Eye (tissue), 1 donor: ENCODE measurements at regions not wholly inside any gene's neighbourhood (a gene's known extent, or its start where the extent isn't known, plus 50 kb on each side); places are given as distances from the start of the nearest gene placed in this dataset.
"Not testable (repeated sequence)": the region's sequence is repeated elsewhere in the genome, so short reads cannot be mapped to it uniquely, and the experiment has no call there.

ENCODE experiments used
- DNase-seq: peaks from one replicate; pipeline ENCODE4 v3.0.0-alpha.2; 2015

DNA sequence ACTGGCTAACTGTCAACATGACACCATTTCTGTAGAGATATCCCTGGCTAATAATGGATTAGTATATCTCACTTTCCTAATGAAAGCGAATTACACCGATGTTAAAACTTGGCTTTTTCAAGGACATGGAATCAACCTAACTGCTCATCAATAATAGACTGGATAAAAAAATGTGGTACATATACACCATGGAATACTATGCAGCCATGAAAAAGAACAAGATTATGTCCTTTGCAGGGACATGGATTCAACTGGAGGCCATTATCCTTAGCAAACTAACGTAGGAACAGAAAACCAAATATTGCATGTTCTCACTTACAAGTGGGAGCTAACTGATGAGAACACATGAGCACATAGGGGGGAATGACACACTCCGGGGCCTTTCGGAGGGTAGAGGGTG lies 62.6 kb downstream of the ZIC1 start:
- DNase-seq: no peak

DNA sequence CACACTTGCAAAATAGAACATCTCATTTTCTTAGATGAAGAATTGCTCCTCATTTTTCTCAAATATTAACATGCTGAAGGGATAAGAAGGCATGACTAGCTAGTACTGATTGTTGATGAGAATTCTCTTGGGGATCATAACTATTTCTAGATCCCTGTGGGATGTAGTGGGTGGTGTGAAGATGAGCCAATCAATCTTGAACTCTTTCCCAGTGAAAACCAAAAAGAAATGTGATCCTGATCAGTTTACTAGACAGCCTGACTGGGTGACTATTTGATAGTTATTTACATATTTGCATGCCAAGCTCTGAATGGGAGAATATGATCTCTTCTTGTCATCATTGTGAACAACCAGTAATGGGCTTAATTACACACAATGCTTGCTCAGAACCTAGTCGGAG lies 63.7 kb downstream of the ZIC1 start:
- no peak for DNase-seq

DNA sequence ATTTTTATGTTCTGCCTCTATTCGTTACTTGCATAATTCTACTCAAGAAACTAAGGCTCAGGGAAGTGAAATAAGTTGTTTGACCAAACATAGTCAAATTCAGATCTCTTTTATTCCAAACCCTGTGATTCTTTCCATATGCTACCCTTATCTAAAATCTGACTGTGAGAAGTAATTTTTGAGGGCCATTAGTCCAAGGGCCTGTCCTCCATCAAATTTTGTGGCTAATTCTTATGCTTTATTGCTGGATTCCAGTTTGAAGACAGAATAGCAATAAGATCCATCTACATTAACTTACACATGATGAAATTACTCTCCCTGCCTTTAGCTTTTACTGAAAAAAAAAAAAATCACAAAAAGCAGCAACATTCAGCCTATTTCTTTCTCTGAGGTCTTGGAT lies 74.0 kb downstream of the ZIC1 start:
- no peak for DNase-seq

DNA sequence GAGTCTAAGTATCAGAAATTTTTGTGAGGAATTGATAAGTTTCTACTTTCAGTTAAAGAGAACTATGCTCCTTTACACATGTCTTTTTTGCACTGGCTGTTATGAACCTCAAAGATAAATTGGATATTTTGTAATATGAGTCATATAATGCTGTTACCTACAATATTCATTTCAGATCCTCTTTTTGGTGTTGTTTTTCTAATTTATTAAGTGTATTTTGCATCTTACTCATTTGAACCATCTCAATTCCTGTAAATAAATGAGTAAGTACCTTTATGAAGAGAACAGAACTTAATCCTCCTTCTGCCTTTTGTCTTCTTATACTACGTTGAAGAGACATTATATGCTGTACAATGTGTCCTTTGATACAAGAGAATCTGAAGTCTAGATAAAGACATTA lies 74.4 kb downstream of the ZIC1 start:
- no peak for DNase-seq

DNA sequence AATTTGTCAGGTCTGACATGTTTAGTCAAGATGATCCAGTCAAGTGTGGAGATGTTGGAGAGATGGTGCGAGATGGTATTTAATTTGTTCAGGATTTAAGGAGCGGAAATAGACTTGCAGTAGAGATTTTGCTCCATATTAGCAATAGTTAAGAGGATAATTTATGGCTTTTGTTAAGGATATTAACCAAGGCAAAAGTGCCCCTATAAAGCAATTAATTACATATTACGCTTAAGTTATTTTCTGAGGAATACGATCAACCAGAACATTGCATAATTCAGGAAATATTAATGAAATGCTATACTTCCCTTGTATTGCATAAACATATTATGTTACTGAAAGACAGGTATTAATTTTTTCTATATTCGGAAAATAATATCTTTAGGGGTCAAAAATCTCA lies 83.9 kb downstream of the ZIC1 start:
- no peak for DNase-seq

DNA sequence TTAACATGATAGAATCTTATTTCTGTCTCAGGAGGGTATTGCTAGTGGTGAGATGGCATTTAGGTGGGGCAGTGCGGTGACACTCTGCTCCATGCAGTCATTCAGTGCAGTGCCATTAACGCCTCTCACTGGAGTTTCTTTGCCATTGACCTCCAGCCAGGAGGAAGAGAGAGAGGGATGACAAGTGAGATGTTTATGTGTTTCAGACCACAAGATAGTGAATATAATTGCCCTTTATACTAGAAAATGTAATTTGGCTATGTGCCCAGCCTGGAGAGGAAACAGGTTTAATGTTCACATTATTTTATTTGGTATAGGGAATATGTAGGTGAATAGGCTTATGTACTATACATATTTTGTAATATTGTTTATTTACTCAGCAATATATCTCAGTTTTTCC lies 84.5 kb downstream of the ZIC1 start:
- DNase-seq: no peak

DNA sequence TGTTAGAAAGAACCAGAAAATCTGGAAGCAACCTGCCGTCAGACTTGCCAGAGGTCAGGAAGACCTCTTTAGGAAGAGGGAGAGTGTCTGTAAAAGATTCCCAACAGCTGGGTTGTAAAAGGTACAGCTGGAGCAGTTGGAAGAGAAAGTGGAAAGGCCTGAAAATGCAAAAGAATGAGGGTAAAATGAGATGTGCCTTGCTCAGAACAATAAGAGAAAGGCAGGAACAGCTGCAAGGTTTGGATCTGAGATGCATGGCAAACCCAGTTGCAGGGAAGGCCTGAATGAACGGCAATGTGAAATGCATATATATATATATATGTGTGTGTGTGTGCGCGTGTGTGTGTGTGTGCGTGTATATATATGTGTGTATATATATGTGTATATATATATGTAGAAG lies 88.1 kb downstream of the ZIC1 start:
- DNase-seq: peak; percentile 10

DNA sequence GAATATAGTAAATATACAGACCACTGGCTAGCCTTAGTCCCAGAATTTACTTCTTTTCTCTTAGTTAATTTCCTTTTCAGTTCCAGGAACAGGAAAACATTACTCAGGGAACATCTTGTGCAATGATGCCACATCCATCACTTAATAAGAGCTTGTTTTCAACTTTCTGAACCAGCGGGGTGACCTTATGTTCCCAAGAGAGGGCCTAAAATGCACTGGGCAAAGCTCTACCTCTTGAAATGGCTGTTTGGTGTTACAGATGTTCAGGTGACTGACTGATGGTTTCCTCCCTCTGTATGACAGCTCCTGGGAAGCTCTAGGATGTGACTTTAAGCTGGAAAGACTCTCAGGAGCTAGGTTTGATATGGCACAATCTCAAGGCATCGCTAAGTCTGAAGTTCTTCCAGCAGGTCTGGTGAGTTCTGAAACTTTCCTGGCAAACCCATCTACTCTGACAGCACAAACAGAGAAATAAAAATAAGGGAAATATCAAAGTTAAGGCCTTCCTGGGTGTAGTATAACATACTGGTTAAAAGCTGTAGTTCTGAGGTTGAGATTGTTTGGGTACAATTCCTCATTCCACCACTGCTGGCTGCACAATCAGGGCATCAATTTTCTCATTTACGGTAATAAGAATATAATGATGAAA lies 98.6 kb downstream of the ZIC1 start:
- DNase-seq: no peak

DNA sequence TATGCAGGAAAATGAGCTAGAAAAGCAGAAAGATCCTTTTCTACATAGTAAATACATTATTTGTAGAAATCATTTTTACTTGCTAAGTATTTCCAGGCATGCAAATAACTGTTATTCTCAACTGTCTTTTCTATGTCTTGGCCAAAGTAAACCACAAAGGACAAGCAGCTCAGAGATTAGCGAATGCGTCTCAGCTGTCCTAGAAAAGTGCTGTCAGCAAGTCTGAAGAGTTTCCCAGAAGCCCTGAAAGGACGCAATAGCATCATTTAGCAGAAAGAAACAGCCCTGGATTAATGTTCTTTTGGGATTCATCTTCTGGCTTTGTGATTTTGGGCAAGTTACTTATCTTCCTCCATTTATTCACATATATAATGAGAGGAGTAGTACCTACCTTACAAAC lies 100.3 kb downstream of the ZIC1 start:
- no peak for DNase-seq

DNA sequence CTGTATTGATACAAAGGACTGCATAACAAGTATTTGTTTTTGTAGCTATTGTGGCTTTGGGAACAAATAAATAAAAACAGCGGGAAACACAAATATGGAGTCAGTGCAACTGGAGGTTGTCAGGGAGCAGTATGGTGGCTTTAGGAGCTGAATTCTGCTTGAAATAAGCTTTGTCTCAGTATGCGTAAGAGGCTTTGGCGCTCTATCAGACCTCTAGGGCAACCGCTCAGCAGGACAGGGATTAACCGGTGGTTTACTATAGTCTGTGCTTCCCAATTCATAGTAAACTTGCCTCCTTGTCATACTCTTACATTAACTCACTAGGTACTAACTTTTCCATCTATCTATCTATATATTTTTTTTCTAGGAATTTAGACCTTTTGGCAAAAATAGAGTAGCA lies 104.6 kb downstream of the ZIC1 start:
- DNase-seq: no peak

DNA sequence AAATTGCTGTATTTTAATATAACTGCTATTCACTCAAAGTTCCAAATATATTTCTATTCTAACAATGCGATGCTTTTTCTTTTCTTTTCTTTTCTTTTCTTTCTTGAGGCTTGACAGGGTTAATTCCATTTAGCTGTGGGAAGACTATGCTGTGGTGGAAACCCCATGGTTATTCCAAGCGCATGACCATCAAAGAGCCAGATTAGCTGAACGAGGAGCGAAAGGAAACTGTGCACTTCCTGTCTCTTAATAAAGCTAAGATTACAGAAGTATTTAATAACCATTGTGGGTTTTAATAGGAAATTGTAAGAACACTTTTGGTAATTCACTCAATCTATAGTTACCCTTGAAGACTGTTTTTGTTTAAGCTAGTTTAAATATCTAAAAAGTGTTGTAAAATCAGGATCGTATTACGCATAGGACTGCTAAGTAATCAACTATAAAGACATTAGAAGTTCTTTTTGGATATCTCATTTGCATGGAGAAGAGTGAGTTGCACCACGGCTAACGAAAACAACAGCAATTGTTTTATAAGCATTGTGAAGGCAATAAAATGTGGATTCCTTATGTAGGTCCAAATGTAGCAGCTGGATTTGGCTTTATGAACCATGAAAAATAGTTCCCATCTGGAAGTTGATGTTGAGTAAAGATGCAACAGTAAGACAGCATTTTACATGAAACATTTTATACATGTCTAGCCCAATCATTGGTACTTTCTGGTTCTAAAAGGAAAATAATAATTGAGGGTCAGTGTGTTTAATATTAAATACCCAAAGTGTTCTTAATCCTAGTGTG lies 105.4 kb downstream of the ZIC1 start:
- DNase-seq: peak; percentile 18

DNA sequence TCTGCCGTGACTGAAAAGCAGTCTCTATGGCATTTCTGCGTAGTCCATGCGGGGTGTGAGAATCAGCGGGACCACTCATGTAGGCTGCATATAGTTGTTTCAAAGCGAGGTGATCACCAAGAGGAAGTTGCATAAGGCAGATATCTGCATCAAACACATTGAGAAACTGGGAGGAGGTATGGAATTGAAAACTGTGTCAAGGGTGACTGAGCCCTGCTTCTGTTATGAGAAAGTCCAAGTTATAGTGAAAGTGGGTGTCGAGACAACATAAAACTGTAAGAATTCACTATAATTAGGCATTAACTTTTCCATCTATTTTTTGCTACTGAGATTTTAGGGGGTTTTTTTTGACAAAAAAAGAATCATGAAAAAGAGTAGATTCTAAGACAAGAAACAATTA lies 109.3 kb downstream of the ZIC1 start:
- no peak for DNase-seq

DNA sequence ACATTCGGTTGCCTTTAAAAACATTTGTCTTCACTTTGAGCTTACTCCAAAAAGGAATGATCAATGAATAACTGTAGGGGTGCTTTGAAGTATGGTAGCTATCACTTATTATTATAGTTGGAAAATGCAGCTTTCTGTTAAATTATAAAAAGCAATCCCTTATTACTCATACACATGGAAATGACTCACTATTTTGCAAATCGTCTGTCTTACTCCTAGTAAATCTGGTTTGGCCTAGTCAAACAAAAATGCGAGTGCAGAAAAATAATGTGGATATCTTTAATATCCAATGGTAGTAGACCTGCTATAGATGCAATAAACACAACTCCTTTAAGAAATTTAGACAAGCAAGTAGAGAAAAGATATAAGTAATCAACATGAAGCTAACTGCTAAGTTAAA lies 112.5 kb downstream of the ZIC1 start:
- no peak for DNase-seq

DNA sequence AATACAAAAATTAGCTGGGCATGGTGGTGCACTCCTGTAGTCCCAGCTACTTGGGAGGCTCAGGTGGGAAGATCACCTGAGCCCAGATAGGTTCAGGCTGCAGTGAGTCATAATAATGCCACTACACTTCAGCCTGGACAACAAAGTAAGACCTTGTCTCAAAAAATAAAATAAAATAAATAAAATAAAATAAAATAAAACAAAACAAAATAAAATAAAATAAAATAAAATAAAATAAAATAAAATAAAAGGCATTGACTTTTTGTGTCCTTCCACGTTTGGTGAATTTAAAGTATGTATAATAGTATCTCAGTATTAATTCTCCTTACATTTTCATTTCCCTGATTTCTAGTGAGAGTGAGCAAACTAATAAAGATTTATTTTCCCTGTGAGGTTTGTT lies 113.6 kb downstream of the ZIC1 start:
- not testable (repeated sequence) for DNase-seq

DNA sequence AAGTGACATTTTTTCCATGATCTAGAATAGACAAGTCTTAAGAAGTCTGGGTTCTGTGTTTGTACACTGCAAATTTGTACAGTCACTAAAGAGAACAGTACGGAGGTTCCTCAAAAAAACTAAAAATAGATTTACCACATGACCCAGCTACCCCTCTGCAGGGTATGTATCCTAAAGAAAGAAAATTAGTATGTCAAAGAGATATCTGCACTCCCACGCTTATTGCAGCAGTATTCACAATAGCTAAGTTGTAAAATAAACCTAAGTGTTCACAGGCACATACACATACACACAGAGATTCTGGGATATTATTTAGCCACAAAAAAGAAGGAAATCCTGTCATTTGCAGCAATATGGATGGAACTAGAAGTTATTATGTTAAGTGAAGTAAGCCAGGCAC lies 120.4 kb downstream of the ZIC1 start:
- DNase-seq: no peak

DNA sequence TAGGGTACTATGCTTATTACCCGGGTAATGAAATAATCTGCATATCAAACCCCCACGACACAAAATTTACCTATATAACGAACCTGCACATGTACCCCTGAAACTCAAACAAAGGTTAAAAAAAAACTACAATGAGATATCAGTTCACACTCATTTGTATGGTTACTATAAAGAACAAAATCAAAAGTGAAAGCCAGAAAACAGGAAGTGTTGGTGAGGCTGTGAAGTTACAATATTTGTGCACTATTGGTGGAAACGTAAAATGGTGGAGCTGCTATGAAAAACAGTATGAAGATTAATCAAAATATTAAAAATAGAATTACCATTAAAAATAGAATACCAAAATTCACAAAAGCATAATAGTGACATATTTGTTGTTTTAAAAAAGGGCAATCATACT lies 128.9 kb downstream of the ZIC1 start:
- DNase-seq: no peak

DNA sequence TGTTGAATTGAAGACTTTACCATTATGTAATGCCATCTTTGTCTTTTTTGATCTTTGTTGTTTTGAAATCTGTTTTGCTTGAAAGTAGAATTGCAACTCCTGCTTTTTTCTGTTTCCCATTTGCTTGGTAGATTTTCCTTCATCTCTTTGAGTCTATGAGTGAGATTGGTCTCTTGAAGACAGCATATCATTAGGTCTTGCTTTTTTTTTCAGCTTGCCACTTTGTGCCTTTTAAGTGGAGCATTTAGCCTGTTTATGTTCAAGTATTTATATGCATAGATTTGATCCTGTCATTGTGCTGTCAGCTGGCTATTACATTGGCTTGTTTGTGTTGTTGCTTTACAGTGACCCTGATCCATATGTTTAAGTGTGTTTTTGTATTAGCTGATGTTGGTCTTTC lies 131.8 kb downstream of the ZIC1 start:
- no peak for DNase-seq

DNA sequence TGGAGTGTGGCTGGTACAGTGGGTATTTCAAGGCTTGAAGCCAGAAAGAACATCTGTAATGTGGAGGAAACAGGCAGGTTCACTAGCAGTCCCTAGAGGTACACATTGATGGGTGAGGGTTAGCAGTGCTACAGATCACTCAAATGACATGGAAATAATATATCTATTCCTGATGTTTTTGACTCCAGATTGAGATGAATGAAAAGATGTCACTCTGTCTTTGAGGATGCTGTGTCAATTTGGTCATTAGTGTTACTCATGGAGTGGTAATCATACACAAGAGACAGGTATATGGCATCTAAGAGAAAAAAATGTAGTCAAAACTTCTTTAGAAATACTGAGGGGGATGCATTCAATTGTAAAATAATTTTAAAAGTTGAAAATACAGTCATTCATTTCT lies 135.1 kb downstream of the ZIC1 start:
- DNase-seq: peak; percentile 1

DNA sequence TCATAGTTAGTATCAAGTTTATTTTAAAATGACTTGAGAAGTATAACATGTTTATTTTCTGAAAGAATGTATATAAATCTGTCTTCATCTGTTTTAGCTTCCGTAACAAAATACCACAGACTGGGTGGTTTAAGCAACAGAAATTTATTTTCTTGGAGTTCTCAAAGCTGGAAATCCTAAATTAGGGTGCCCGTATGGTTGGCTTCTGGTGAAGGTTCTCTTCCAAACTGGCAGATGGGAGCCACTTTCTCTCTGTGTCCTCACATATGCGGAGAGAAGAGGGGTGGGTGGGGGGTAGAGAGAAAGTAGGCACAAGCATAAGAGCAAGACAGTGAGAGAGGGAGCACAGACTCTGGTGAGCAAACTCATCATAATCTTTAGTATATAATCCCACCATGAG lies 142.3 kb downstream of the ZIC1 start:
- DNase-seq: no peak

DNA sequence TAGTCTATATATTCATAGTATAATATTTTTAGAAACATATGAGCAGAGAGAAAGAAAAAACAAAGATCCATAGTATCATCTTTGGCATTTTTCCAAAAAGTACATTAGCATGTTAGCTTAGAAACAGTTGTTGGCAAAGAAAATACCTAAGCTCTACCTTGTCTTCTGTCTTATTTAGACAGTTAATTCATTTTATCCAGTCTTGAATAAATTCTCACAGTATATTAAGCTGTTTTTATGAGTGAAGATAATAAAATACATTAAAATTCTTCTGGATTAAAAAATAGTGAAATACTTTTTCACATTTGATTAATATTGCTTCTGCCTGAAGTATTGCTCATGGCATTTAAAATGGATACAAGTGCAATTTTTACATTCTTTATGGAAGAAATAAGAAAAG lies 145.2 kb downstream of the ZIC1 start:
- DNase-seq: no peak

DNA sequence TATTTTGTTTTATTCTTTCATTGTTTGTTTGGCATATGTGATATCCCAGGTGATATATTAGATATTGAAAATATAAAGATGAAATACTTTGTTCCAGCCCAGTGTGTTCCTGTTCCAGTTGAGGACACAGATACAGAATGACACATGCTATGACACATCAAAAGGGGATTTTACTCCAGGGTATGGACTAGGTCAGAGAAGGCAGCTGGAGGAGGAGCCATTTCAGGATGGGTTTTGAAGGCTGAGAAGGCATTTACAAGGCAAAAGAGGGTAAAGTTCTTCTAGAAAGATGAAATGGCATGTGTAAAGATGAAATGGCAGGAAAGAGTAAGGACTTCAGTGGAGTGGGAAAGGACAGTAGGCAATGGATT lies 163.8 kb downstream of the ZIC1 start:
- DNase-seq: no peak

DNA sequence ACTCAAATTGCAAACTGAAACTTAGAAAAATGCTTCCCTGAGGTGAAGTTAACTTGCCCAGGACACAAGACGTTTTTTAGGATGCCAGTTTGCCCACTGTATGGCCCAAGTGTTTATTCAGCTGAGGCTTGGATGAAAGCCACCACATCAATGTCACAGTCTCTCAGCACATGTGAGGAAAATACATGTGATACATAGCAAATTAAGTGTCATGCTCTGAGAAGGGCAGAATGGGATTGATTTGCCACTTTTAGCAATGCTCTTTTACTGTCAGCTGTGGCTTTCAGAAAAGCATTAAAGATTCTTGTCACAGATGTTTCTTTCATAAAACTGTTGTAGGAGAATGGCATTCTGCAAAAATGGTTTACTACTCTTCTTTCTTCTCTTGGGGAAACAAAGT lies 165.5 kb downstream of the ZIC1 start:
- DNase-seq: peak; percentile 16

DNA sequence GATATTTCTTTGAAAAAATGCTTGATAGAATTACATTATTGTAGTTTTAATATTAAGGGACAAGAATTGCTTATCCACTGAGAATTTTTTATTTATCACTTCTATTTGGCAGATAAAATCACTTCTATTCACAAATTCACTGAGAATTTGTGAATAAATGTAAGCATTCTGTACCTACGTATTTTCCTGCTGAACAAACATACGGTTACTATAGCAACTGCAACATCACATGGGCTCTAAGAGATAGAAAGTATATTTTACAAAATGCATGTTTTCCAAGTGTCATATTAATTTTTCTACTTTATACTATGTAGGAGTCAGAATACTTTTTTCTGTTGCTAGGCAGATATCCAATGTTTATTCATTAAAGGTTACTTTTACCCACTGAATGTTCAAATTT lies 166.2 kb downstream of the ZIC1 start:
- DNase-seq: no peak

DNA sequence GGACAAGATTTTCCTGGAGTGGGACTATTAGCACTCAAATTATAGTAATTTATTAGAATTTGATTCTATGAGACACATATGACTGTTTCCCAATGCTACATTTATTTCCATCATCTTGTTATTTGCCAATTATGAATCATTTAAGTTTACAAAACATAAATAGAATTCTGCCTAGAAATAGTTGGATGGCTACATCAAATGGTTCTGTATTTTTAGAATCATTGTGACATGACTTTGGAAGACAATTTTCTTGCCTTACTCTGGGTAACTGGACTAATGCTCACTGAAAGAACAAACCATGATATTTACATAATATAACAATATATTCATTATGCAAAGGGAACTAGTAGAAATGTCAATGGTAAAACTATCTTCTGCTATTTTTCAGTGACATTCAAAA lies 173.5 kb downstream of the ZIC1 start:
- DNase-seq: no peak

DNA sequence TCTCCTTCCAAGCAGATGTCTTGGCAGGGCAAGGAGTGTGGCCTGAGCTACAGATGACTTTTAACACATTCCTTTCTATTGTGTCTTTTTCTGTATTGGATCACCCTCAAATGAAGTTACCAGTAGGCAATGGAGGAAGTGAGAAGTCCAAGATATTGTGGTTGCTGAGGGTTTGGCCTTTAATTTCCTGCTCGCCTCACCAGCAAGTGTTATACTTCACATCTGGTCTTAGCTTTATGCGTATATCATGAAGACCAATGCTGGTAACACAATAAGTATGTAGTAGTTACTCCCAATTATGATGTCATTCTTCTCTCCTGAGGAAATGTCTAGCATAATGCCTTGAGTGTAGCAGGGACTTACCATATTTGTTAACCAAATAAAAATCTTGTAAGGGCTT lies 179.9 kb downstream of the ZIC1 start:
- DNase-seq: no peak
